SH-SY5Y (cell line): ENCODE measurements at regions not wholly inside any gene's neighbourhood (a gene's known extent, or its start where the extent isn't known, plus 50 kb on each side); places are given as distances from the start of the nearest gene placed in this dataset.

Source experiments
- GATA2 ChIP-seq: IDR thresholded peaks from 2 replicates; pipeline ENCODE4 v1.6.1; 2011; ENCODE audit warnings: mild to moderate bottlenecking, low read depth, low read length
- GATA3 ChIP-seq: IDR thresholded peaks from 2 replicates; pipeline ENCODE4 v1.6.1; 2011; ENCODE audit warnings: low read depth, mild to moderate bottlenecking, low read length, moderate library complexity

DNA sequence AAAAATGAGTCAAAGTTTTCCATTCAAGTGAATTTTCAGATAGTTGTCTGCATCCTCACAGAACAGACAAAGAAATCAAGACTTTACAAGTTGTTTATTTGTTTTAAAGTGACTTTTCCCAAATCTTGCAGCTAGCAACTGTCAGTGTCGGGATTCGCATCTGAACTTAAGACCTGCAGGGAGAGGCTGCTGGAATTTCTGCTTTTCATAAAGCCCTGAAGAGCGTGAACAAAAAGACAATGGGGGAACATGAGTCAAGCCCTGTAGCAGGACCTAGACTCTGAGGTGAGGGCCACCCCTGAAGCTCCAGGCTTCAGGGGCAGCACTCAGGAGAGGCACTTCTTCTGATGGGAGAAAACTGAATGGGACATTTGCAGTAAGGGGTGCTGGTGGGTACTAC lies 108.2 kb upstream of the CTAGE1 start:
- TF ChIP-seq GATA3 (no peak), GATA2 (no peak)
